ENCODE measurements at regions not wholly inside any gene's neighbourhood (a gene's known extent, or its start where the extent isn't known, plus 50 kb on each side); places are given as distances from the start of the nearest gene placed in this dataset.

GRCh38 chr14:66196670-66197069 lies 289.5 kb upstream of the CCDC196 start:
- DNase-seq (ENCODE audit: low read depth in 2 of 2): no peak

DNA sequence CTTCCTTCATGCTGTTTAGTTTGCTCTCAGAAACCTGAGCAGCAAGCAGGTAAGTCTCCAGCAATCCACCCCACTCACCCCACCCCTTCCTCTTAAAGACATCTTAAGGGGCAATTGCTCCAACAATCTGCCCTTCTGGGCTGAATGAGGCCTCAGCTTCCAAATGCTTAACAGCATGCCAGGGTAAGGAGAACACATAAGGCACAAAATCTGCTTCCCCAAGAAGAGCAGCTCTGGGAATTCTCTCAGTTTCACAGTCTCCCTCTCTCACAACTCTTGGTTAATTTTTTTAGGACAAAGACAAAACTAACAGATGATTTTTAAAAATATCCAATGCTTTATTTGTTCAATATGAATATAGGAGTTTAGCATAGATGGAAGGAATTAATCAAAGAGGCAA lies 288.9 kb upstream of the CCDC196 start:
- no peak for DNase-seq (ENCODE audit: low read depth in 2 of 2)

DNA sequence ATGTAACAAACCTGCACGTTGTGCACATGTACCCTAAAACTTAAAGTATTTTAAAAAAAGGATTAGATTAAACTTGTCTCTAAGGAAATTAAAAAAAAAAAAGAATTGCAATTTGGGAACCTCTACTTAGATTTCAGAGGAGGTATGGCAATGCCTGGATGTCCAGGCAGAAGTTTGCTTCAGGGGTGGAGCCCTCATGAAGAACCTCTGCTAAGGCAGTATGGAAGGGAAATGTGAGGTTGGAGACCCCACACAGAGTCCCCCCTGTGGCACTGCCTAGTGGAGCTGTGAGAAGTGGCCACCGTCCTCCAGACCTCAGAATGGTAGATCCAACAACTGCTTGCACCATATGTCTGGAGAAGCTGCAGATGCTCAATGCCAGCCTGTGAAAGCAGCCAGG lies 279.6 kb upstream of the CCDC196 start:
- no peak for DNase-seq (ENCODE audit: low read depth in 2 of 2)

DNA sequence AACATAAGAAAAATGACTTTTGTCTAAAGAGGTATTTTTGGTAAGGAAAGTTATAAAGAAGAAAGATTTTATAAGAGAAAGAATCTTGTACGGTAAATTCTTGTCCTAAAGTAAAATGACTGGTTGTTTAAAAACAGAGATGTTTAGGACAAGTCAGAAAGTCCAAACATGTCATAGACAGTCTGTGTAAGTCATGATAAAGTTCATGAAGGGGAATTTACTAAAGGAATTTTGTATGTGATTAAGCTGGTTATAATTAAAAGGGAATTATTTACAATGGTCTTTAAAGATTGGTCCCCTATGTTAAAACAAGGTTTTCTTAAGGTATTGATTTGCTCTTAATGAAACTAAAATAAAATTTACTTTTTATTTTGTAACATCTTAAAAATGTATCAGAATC lies 269.4 kb upstream of the CCDC196 start:
- DNase-seq (ENCODE audit: low read depth in 2 of 2): no peak

- no peak for DNase-seq (ENCODE audit: low read depth in 2 of 2)
Observed at GRCh38 chr14:66219886-66220285, 266.3 kb upstream of the CCDC196 start.

DNA sequence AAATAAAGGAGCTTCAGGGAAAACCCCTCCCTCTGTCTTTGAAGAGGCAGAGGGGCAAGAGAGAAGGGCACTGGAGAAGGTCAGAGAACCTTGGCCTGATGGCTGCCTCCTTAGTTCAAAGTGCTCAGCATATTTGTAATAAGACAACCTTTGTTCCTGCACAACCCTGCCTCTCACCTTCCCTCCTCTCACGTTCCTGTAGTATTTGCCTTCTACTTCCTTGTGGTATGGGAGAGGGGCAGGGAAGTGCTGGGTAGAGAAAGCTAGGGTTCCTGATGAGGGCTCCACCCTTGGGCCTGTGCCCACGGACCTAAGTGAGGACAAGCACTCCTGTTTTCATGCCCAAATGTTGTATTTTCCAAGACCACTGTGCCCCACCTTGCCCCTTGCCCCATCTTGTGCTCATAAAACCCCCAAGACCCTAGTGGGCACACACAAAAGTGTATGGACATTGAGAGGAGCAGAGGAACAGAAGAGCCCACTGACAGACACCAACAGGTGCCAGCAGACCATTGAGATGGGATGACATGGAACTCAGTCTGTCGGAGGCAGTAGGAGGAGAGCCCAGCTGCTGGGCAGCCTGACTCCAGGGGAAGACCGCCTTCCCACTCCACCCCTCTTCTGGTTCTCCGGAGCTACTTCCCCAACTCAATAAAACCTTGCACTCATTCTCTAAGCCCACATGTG lies 261.5 kb upstream of the CCDC196 start:
- DNase-seq (ENCODE audit: low read depth in 2 of 2): no peak

DNA sequence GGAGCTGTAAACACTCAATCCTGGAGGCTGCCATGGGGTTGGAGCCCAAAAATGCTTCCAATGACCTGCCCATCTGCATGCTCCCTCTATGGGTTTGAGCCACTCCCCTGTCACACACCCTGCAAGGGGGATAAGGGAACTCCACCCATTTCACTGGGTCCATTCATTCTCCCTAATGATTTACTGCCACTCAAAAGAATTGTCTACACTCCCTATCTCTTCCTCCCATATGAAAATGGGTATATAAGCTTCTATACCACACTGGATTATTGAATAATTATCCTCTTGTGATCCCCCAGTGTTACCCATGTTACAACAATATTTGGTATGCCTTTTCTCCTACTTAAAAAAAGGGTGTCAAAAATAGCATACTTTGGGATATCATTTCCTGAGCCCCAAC lies 260.8 kb upstream of the CCDC196 start:
- DNase-seq (ENCODE audit: low read depth in 2 of 2): no peak

GRCh38 chr14:66228267-66228970 lies 257.8 kb upstream of the CCDC196 start:
- DNase-seq (ENCODE audit: low read depth in 2 of 2): peak in 1 of 2 experiments; percentile 6

GRCh38 chr14:66231820-66232219 lies 254.4 kb upstream of the CCDC196 start:
- DNase-seq (ENCODE audit: low read depth in 2 of 2): no peak

DNA sequence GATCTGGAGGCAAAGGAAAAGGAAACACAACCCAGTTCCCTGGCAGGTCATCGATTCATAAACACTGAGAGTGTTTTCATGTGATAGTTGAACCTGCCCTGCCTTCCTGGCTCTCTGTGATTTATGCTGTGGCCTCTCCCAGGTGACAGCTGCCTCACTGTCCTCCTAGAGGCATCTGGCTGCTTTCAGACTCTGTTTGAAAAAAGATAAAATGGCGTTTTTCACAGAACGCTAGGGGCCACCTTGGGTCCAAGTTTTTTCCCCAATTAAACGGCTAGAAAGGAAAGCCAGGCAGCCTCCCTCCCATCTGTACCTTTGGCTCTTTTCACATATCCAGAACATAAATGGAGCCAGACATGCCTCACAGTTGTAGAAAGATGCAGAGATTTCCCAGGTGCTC lies 252.6 kb upstream of the CCDC196 start:
- DNase-seq (ENCODE audit: low read depth in 2 of 2): no peak

DNA sequence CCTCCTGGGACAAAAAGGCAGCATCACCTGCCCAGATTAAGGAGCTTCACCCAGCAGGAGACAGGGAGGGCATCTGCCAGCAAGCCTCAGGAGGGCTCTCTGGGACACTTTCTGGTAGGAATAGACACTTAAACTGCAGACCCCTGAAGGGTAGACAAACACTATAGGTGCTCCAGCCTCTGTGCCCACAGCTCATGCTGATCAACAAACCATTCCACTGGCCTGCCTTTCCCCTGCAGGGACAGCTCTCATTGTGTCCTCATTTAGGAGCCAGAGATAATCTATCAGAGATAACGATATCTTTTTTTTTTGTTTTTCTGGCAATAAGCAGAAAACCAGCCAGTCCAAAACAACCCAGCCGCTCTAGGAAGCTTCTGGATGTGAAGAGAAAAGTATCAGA lies 251.8 kb upstream of the CCDC196 start:
- no peak for DNase-seq (ENCODE audit: low read depth in 2 of 2)

DNA sequence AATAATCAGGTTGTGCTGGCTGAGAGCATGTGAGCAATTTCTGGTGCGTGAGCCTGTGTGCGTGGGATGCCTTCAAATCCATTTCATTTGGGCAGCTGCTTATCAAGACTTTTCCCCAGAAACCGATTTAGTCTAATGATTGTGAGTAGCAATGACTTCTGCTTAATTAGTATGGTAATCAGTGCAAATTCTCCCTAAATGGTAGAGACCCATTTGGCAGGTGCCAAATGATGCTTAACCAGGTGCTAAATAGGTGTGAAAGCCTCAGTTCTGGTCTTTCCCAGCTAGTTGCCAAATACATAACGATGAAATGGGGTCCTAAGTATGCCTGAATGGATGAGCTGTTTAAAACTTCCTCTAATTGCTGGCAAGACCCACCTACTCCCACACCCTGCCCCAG lies 248.4 kb upstream of the CCDC196 start:
- no peak for DNase-seq (ENCODE audit: low read depth in 2 of 2)

GRCh38 chr14:66238969-66239368 lies 247.2 kb upstream of the CCDC196 start:
- no peak for DNase-seq (ENCODE audit: low read depth in 2 of 2)

- DNase-seq (ENCODE audit: low read depth in 2 of 2): no peak
Observed at GRCh38 chr14:66239589-66239988, 246.6 kb upstream of the CCDC196 start.

DNA sequence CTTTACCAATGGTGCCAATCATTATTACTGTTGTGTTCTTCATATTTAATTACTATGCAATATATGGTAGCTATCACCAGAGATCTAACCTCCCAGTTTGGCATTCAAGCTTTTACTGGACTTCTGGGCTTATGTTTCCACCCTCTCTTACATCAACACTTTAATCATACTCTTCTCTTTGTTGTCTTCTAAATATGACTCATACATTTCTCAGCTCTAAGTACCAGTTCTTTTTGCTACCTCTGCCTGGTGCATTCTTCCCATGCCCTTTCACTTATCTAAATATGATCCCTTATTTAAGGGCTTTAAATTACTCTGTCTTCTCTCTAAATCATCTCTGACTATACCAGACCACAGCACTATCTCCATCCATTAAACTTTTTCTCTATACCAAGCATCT lies 246.1 kb upstream of the CCDC196 start:
- no peak for DNase-seq (ENCODE audit: low read depth in 2 of 2)

DNA sequence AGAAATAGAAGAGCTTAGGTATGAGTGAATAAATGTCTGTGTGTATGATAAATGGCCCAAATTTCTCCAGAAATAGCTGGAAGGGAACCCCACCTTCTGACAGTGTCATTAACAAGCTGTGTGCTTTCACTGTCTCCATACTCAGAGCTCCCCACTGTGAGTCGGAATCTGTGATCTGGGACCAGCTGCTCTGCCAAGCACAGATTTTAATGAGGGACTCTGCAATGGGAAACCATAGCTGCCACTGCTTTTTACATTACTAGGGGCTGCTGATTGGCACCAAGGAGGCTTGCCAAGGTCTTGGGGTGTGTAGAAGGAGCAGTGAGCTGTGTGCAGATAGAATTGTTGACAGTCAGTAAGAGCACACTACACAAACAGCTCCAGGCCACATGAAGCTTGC lies 244.2 kb upstream of the CCDC196 start:
- no peak for DNase-seq (ENCODE audit: low read depth in 2 of 2)

DNA sequence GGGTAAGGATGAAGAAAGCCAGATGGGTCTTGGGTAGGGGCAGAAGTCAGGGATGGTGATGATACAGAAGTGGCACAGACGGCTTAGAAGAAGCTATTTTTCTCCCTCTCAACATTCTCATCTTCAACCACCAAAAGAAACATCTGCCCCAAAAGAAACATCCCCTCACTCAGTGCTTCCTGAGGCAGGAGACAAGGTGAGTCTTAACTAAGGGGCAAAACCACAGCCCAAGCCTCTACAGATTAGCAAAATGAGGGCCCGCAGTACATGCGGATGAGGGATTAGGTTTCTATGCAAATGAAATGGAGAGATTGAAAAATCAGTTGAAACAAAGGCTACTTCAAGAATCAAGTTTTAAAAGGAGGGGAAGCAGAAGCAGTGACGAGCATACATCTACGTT lies 241.3 kb upstream of the CCDC196 start:
- no peak for DNase-seq (ENCODE audit: low read depth in 2 of 2)

- no peak for DNase-seq (ENCODE audit: low read depth in 2 of 2)
Observed at GRCh38 chr14:66247662-66248193, 238.4 kb upstream of the CCDC196 start.

- no peak for DNase-seq (ENCODE audit: low read depth in 2 of 2)
Observed at GRCh38 chr14:66248256-66248655, 237.9 kb upstream of the CCDC196 start.

DNA sequence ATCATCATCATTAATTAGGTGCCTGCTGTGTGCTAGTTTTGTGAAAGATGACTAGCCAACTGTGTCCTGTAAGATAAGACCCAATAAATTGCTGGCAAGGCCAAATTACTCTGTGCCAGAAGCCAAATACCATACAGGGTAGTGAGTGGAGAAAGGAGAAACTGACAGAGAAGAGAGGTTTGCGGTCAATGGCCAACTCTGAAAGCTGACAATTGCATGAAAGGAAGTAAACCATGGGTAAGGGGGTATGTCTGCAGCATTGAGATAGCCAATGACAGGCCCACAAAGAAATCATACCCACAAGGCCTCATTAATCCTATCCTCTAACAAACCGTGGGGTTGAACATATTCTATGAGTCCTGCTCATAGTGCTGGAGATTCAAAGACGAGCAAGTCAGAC lies 236.6 kb upstream of the CCDC196 start:
- DNase-seq (ENCODE audit: low read depth in 2 of 2): no peak

- no peak for DNase-seq (ENCODE audit: low read depth in 2 of 2)
Observed at GRCh38 chr14:66254038-66254437, 232.1 kb upstream of the CCDC196 start.

DNA sequence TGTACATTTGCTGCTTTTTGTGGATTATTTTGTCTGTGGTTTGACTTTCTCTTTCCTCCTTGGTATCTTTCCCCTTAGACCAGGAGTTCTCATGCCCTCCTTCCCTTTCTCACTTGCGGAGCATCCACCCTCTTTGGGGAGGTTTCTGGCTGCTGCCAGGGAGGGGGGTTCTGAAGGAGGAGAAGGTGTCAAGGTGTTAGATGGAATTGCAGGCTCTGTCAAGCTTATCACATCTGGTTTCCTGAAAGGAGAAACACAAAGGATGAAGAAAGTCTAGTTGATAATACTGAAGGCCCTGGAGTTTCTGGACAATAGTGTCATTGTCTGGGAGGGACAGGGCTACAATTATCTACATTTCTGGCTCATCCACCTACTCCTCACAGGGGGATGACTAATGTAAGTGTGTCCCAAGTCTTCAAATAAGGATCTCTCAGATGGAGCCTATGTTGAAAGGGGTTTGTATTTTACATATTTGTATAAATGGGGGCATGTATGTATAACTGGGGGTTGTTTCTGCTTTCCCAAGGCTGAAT lies 217.3 kb upstream of the CCDC196 start:
- no peak for DNase-seq (ENCODE audit: low read depth in 2 of 2)

DNA sequence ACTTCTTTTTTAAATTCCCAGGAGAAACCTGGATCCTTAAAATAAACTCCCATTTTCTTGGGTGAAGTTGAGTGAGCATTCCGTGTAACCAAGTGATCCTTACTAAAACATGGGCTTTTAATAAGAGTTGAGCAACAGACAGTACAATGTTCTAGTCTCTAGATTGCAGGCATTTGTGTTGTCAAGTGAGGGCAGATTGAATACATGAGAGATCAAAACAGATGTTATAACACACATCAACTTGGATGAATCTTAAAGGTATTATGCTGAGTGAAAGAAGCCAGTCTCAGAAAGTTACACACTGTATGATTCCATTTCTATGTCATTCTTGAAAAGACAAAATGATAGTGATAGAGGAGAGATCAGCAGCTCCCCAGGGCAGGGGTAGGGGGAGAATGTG lies 213.9 kb upstream of the CCDC196 start:
- no peak for DNase-seq (ENCODE audit: low read depth in 2 of 2)
